ENCODE measurements at regions not wholly inside any gene's neighbourhood (a gene's known extent, or its start where the extent isn't known, plus 50 kb on each side); places are given as distances from the start of the nearest gene placed in this dataset.

DNA sequence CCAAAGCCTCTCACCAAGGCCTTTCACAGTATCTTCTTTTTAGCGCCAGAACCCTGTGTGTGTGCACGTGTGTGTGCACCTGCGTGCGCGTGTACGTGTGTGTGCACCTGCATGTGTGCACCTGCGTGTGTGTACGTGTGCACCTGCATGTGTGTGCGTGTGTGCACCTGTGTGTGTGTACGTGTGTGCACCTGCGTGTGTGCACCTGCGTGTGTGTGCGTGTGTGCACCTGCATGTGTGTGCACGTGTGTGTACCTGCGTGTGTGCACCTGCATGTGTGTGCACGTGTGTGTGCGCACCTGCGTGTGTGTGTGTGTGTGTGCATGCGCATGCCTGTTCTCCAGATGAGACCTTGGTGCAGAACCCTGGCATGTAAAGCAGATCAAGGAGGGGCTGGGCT lies 131.4 kb upstream of the HDAC4 start:
- Histone ChIP-seq H3K27ac (replicated peaks) (no peak overlapping the region), H3K4me3 (replicated peaks; ENCODE audit: insufficient read depth, low read length) (no peak overlapping the region), H3K27me3 (ENCODE audit: insufficient read depth, poor library complexity, severe bottlenecking) (no peaks in the 10 kb centered on the region)
- DNase-seq (ENCODE audit: low read depth in 1 of 2, low spot score in 1 of 2): no peak
- no peak for TF ChIP-seq SPI1 (IDR thresholded peaks at IDR 0.05; ENCODE audit: borderline replicate concordance, low read depth)
- TF ChIP-seq, protein P1, sequence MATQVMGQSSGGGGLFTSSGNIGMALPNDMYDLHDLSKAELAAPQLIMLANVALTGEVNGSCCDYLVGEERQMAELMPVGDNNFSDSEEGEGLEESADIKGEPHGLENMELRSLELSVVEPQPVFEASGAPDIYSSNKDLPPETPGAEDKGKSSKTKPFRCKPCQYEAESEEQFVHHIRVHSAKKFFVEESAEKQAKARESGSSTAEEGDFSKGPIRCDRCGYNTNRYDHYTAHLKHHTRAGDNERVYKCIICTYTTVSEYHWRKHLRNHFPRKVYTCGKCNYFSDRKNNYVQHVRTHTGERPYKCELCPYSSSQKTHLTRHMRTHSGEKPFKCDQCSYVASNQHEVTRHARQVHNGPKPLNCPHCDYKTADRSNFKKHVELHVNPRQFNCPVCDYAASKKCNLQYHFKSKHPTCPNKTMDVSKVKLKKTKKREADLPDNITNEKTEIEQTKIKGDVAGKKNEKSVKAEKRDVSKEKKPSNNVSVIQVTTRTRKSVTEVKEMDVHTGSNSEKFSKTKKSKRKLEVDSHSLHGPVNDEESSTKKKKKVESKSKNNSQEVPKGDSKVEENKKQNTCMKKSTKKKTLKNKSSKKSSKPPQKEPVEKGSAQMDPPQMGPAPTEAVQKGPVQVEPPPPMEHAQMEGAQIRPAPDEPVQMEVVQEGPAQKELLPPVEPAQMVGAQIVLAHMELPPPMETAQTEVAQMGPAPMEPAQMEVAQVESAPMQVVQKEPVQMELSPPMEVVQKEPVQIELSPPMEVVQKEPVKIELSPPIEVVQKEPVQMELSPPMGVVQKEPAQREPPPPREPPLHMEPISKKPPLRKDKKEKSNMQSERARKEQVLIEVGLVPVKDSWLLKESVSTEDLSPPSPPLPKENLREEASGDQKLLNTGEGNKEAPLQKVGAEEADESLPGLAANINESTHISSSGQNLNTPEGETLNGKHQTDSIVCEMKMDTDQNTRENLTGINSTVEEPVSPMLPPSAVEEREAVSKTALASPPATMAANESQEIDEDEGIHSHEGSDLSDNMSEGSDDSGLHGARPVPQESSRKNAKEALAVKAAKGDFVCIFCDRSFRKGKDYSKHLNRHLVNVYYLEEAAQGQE (IDR thresholded peaks at IDR 0.05; ENCODE audit: insufficient replicate concordance, low read depth): no peak
- TF ChIP-seq, protein P2, sequence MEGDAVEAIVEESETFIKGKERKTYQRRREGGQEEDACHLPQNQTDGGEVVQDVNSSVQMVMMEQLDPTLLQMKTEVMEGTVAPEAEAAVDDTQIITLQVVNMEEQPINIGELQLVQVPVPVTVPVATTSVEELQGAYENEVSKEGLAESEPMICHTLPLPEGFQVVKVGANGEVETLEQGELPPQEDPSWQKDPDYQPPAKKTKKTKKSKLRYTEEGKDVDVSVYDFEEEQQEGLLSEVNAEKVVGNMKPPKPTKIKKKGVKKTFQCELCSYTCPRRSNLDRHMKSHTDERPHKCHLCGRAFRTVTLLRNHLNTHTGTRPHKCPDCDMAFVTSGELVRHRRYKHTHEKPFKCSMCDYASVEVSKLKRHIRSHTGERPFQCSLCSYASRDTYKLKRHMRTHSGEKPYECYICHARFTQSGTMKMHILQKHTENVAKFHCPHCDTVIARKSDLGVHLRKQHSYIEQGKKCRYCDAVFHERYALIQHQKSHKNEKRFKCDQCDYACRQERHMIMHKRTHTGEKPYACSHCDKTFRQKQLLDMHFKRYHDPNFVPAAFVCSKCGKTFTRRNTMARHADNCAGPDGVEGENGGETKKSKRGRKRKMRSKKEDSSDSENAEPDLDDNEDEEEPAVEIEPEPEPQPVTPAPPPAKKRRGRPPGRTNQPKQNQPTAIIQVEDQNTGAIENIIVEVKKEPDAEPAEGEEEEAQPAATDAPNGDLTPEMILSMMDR (IDR thresholded peaks at IDR 0.05; ENCODE audit: insufficient read depth, low read length): no peak
- TF ChIP-seq GABPA (IDR thresholded peaks at IDR 0.05; ENCODE audit: low read depth): no peak
- TF ChIP-seq POLR2AphosphoS5 (IDR thresholded peaks at IDR 0.05; ENCODE audit: low read depth): no peak

DNA sequence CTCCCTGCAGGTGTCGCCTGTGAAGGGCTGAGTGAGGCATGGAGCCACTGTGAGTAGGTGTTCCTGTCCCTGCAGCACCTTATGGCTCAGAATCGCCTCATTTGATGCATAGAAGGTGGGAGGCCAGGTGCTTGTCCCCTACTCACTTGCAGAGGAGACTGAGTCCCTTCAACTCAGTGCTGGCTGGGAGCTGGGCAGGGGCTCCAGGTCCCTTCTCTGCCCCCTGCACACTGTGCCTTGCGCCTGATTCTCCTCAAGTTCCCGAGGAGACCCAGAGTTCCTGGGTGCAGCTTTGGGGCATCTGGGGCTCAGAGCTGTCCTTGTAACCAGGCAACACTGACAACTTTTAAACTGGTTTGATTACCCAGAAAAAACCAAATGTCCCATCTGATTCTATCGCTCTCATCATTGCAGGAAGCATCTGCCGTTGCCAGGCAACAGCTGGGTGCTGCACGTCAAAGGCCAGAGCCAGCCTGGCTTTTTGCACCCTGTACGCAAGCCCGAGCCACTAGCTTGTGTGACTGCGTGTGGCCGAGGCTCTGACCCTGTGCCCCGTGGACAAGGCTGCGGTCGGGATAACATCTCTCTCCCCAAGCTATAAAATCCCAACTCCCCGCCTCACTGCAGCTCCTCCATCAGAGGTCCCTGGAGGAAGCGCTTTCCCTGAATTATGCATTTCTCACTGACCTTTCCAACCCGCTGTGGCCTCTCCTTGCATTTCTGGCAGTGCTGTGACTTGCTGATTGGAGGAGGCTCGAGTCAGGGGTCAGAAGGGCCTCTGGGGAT lies 130.8 kb upstream of the HDAC4 start:
- DNase-seq (ENCODE audit: low read depth in 1 of 2, low spot score in 1 of 2): no peak
- TF ChIP-seq POLR2AphosphoS5 (IDR thresholded peaks at IDR 0.05; ENCODE audit: low read depth): no peak
- no peak for TF ChIP-seq GABPA (IDR thresholded peaks at IDR 0.05; ENCODE audit: low read depth)
- TF ChIP-seq, protein P2 (IDR thresholded peaks at IDR 0.05; ENCODE audit: insufficient read depth, low read length): no peak
- TF ChIP-seq SPI1 (IDR thresholded peaks at IDR 0.05; ENCODE audit: borderline replicate concordance, low read depth): no peak
- TF ChIP-seq, protein P1 (IDR thresholded peaks at IDR 0.05; ENCODE audit: insufficient replicate concordance, low read depth): no peak
- Histone ChIP-seq H3K27ac (replicated peaks) (no peak overlapping the region), H3K4me3 (replicated peaks; ENCODE audit: insufficient read depth, low read length) (no peak overlapping the region), H3K27me3 (ENCODE audit: insufficient read depth, poor library complexity, severe bottlenecking) (no peaks in the 10 kb centered on the region)

DNA sequence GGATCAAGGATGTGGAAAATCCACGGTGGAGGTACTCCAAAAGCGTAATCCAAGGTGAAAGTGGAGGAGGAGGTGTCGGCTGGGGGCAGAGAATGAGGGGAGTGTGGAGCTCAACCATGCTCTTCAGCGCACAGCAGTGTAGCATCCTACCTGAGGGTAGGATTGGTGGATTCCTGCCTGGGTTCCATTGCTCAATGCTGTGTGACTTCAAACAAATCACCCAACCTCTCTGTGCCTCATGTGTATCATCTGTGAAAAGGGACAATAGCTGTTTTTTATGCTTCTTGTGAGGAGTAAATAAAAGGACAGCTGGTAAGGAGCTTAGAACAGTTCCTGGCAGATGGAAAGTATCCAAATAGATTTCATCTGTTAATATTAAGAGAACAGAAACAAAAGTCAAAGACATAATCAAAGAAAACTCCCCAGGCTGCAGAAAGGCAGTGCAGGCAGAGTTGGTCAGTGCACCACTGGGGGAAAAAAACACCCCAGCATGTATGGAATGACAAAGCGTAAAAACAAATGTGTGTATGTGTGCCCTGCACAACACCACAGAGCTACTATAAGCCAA lies 130.0 kb upstream of the HDAC4 start:
- Histone ChIP-seq H3K4me3 (replicated peaks; ENCODE audit: insufficient read depth, low read length) (no peak overlapping the region), H3K27ac (replicated peaks) (no peak overlapping the region), H3K27me3 (ENCODE audit: insufficient read depth, poor library complexity, severe bottlenecking) (no peaks in the 10 kb centered on the region)
- no peak for DNase-seq (ENCODE audit: low read depth in 1 of 2, low spot score in 1 of 2)
- TF ChIP-seq, protein P2 (IDR thresholded peaks at IDR 0.05; ENCODE audit: insufficient read depth, low read length): no peak
- TF ChIP-seq POLR2AphosphoS5 (IDR thresholded peaks at IDR 0.05; ENCODE audit: low read depth): no peak
- no peak for TF ChIP-seq SPI1 (IDR thresholded peaks at IDR 0.05; ENCODE audit: borderline replicate concordance, low read depth)
- TF ChIP-seq, protein P1 (IDR thresholded peaks at IDR 0.05; ENCODE audit: insufficient replicate concordance, low read depth): no peak
- no peak for TF ChIP-seq GABPA (IDR thresholded peaks at IDR 0.05; ENCODE audit: low read depth)
